GM23338 (cell line): ENCODE measurements at regions not wholly inside any gene's neighbourhood (a gene's known extent, or its start where the extent isn't known, plus 50 kb on each side); places are given as distances from the start of the nearest gene placed in this dataset.

Experiments used
- CREB1 ChIP-seq: fragments of 250-450 bp; sonication (Bioruptor Pico); IDR thresholded peaks from 2 replicates; pipeline ENCODE4 v1.5.0; 2020; ENCODE audit warnings: low read depth, mild to moderate bottlenecking, moderate library complexity
- CTCF ChIP-seq, 2 experiments: fragments of 200-600 bp in 1 of 2; sonication (generic) in 1 of 2; conservative IDR thresholded peaks; 2 replicates each; pipeline versions ENCODE4 v1.5.1 to v1.6.1; 2016 to 2017; ENCODE audit warnings: antibody characterized with exemption in 2 of 2, low read depth in 2 of 2, mild to moderate bottlenecking in 2 of 2, moderate library complexity in 1 of 2
- ETS1 ChIP-seq: IDR thresholded peaks from 2 replicates; pipeline ENCODE4 v1.6.1; 2016; ENCODE audit warnings: antibody characterized with exemption
- EZH2 ChIP-seq: fragments of 200-600 bp; sonication (generic); IDR thresholded peaks from one replicate; pipeline ENCODE4 v1.8.0; 2017; ENCODE audit warnings: antibody characterized with exemption, mild to moderate bottlenecking, low read depth; ENCODE audit not compliant: unreplicated experiment
- EZH2phosphoT487 ChIP-seq: fragments of 200-600 bp; sonication (generic); IDR thresholded peaks from one replicate; pipeline ENCODE4 v1.8.1; 2018; ENCODE audit warnings: antibody characterized with exemption; ENCODE audit not compliant: unreplicated experiment
- JUNB ChIP-seq: IDR thresholded peaks from one replicate; pipeline ENCODE4 v1.6.1; 2016; ENCODE audit warnings: antibody characterized with exemption; ENCODE audit not compliant: unreplicated experiment
- NANOG ChIP-seq: IDR thresholded peaks from 2 replicates; pipeline ENCODE4 v1.6.1; 2016; ENCODE audit warnings: antibody characterized with exemption, borderline replicate concordance
- POLR2AphosphoS5 ChIP-seq: IDR thresholded peaks from 2 replicates; pipeline ENCODE4 v1.6.1; 2016; ENCODE audit warnings: antibody characterized with exemption, low read depth
- REST ChIP-seq: IDR thresholded peaks from one replicate; pipeline ENCODE4 v1.6.1; 2018; ENCODE audit warnings: antibody characterized with exemption; ENCODE audit not compliant: unreplicated experiment
- STAT1 ChIP-seq: IDR thresholded peaks from one replicate; pipeline ENCODE4 v1.6.1; 2016; ENCODE audit warnings: antibody characterized with exemption; ENCODE audit not compliant: unreplicated experiment
- ZNF114 ChIP-seq: fragments of 250-450 bp; sonication (Bioruptor Pico); IDR thresholded peaks from 2 replicates; pipeline ENCODE4 v1.5.0; 2020; ENCODE audit warnings: mild to moderate bottlenecking, moderate library complexity
- ZNF331 ChIP-seq: fragments of 250-450 bp; sonication (Bioruptor Pico); IDR thresholded peaks from 2 replicates; pipeline ENCODE4 v1.5.0; 2020; ENCODE audit warnings: low read depth, mild to moderate bottlenecking, moderate library complexity
- ZNF462 ChIP-seq: fragments of 250-450 bp; sonication (Bioruptor Pico); IDR thresholded peaks from 2 replicates; pipeline ENCODE4 v1.5.0; 2020; ENCODE audit warnings: mild to moderate bottlenecking, moderate library complexity

GRCh38 chr20:60803335-60804055, 448.6 kb upstream of the CDH4 start:
- TF ChIP-seq EZH2 (no peak), CTCF (conservative IDR thresholded peaks at IDR 0.05; ENCODE audit: low read depth in 2 of 2) (no peak), POLR2AphosphoS5 (no peak), STAT1 (no peak), ZNF114 (CRISPR knock-in tag) (no peak), REST (no peak), CREB1 (CRISPR knock-in tag) (no peak), ZNF331 (no peak), ETS1 (no peak), EZH2phosphoT487 (no peak), JUNB (no peak), ZNF462 (no peak), NANOG (no peak)
